NCI-H524 treated with DMSO at 0.1 percent for 48 hours (cell line): ENCODE measurements at regions not wholly inside any gene's neighbourhood (a gene's known extent, or its start where the extent isn't known, plus 50 kb on each side); places are given as distances from the start of the nearest gene placed in this dataset.
"Not testable (repeated sequence)": the region's sequence is repeated elsewhere in the genome, so short reads cannot be mapped to it uniquely, and the experiment has no call there.

Experiments used
- DNase-seq: peaks from one replicate; lab custom pipeline; 2025; lab: John Stamatoyannopoulos, UW

- DNase-seq: no peak
These were observed 188.3 kb downstream of the OLFM1 start for GRCh38 chr9:135275571-135276289.

DNA sequence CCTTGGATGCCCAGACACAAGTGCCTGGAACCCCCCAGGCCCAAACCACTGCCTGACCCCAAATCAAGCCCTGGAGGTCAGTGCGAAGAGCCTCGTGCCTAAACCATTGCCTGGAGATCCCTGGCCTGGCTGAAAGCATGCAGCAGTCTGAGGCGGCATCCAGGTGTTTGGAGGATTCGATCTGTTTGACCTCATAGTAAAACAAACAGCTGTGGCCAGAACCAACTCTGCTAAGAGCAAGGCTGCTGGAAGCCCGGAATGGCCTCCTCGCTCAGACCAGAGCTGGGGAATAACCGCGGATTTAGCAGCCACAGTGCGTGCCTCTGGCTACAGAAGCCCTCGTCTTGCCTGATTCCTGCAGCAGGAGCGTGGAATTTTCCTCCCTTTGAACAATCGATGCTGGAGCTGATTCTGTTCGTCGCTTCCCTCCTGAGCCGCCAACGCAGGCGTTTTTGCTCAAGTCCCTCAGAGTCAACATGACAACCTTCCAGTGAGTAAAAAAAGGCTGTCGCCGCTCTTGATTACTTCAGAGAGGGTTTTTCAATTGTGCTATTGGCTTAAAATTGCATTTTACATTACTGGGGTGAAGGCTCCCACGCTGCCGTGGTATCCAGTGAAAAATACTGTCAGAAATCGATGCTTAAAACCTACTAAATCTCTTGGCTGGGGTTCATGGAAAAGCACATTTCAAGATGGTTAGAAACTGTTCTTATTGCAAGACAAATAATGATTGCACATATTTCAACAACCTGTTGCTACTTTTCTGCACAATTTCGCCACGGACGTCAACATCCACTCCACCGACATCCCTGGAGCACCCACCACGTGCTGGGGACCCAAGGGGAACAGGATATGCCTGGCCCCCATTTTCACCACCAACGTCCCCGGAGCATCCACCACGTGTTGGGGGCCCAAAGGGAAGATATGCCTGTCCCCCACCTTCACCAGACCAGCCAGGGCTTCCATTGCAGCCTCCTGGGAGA is 190.0 kb downstream of the OLFM1 start:
- DNase-seq: no peak

DNA sequence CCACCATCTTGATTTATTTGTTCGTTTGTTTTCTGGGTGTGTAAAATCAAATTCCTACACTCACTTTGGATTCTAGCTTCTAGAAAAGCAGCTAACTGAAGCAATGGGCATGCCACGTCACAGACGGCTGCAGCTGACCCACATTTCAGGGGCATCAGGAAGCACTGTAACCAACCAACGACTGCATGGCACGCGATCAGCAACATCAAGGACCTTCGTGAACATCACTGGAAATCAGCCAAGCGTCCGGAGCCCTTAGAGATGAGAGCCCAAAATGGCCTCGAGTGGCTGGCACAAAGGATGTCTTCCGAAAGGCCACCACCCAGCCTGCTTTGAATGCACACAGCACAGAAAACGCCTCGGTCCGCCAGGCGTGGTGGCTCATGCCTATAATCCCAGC is 191.1 kb downstream of the OLFM1 start:
- DNase-seq: no peak

DNA sequence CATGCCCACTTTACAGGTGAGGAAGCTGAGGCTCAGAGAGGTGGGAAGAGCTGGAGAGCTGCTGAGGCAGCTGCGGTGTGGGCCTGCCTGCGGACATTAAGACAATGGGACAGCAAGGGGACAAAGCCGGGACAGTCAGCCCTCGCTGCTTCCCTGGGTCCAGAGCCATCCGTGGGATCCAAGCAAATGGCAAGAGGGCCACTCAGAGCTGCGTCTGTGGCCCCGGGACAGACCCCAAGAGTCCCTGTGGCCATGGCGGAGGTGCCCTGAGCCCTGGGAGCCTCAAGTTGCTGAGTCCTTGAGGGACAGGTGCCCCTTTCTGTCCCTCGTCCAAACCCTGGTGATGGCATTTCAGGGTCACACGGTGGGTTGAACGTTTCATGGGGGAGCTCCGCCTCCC is 191.9 kb downstream of the OLFM1 start:
- DNase-seq: no peak

DNA sequence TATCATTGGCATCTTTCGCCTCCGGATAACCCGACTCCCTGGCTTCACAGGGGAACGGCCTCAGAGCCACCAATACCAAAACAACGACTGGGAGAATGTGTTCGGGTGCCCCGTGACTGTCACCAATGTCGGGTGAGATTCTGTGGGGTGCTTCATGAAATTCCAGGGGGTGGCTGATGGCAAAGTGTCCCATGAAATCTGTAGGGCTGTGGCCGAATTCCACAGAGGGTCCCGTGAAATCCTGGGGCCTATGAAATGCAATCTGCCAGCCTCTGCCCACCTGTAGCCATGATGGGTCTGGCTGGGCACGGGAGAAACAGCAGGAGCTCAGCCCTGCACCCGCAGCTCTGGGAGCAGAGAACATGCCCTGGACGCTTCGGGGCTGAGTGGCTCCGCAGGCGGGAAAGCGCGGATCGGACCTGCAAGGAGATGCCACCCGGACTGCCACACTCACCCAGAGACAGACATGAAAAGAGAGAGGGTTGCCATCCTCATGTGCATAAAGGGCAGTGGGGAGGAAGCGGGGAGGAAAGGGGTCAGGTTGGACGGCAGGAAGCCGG is 192.4 kb downstream of the OLFM1 start:
- no peak for DNase-seq

DNA sequence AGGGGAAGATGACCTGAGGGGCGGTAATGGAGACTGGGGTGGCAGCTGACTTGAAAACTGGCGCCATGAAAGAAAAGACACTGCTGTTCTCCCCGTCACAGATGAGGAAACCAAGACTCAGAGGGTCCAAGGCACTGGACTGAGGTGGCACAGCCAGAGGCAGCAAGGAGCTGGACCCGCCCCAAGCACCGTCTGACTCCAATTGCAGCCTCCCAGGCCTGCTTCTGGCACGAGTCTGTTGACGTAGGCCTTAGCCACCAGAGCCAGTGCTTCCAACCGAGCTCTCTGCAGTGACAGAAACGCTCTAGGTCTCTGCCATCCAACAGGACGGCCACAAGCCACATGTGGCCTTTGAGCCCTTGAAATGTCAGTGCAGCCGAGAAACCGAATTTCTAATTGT is 193.2 kb downstream of the OLFM1 start:
- DNase-seq: no peak

- DNase-seq: no peak
These were observed 193.7 kb downstream of the OLFM1 start for GRCh38 chr9:135281151-135281550.

- peak; percentile 96 for DNase-seq
These were observed 194.6 kb downstream of the OLFM1 start for GRCh38 chr9:135281791-135282737.

- DNase-seq: no peak
These were observed 195.3 kb downstream of the OLFM1 start for GRCh38 chr9:135282808-135283207.

- DNase-seq: no peak
These were observed 195.9 kb upstream of the PPP1R26 start for GRCh38 chr9:135283671-135284070.

GRCh38 chr9:135284386-135285134 is 195.0 kb upstream of the PPP1R26 start:
- DNase-seq: no peak

- DNase-seq: not testable (repeated sequence)
These were observed 193.2 kb upstream of the PPP1R26 start for GRCh38 chr9:135286187-135286925.

GRCh38 chr9:135286961-135287360 is 192.6 kb upstream of the PPP1R26 start:
- no peak for DNase-seq

DNA sequence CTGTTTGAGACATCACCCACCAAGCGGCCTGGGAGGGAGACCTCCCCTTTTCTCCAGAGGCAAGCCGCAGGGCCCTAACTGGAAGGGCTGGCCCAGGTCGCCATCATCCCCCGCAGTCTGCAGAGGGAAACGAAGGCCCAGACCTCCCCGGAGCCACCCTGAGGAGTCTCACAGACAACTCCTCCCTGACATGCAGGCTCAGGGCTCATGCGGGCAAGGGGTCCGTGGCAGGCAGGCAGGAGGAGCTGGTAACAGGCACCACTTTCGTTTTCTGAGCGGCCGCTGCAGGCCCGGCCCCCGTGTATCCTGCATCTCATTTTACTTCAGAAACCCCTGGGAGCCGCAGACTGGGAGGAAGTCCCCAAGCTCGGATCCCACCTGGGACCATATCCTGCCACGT is 192.0 kb upstream of the PPP1R26 start:
- DNase-seq: no peak

DNA sequence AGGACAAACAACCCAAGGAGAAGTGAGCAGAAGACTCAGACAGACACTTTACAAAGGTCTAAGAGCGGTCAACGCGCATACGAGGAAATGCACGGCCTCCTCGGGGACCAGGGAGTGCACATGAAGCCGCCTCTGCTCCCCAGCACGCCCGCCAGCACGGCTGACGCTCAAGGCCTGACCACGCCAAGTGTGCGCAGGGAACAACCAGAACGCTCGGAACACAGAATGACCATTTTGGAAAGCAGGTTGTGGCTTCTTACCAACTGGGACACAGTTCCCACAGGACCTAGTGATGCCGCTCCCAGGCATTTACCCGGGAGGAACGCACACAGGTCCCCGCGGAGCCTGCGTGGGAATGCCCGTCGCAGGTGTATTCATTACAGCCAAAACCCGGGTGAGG is 191.5 kb upstream of the PPP1R26 start:
- no peak for DNase-seq

- DNase-seq: no peak
These were observed 190.5 kb upstream of the PPP1R26 start for GRCh38 chr9:135289081-135289491.

DNA sequence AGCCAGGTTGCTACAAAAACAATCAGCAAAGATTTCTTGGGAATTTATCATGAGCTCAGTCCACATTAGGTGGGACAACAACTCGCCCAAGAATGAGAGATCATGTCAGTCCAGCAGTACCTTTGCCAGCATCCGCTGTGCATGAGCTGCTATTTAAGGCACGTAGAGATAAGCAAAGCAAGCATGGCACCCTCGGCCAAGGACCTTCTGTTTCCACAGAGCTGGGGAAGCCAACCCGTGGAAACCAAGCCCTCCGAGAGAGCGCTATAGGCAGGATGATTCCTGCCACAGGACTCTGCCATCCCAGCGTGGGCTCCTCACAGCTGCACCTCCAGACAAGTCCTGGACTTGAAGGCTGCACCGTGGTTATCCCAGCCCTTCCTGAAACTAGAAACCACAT is 189.5 kb upstream of the PPP1R26 start:
- DNase-seq: no peak

DNA sequence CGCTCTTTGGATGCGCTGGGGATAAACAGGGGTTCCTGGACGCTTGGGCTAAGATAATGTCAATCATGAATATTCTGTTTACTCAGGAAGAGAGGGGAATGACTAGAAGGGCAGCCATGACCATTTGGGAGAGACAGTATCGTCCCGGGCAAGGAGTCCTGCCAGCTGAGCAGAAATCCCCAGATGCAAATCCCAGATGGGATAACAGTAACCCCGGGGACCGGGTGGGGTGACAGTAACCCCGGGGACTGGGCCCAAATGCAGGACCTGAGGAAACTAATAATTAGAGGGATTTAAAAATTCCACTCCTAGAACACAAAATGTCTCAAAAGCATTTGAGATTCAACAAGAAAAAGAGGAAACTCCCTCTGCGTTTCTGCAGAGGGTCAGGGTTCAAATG is 189.0 kb upstream of the PPP1R26 start:
- no peak for DNase-seq

DNA sequence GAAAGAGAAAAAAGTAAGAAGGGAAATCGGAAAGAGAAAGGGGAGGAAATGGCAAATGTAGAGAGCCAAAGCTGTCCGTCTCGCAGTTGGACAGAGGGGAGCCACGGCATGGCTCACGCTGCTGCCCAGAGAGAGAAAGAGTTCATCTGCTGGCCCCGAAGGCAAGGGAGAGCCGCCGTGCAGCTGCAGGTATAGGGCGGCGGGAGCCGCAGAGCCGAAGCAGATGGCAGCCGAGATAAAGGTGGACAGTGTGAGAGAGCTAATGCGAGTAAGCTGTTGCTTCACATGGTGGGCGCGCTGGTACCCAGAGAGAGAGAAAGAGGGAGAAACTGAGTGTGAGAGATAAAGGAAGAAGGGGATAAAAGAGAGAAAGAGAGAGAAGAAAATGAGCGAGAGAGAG is 188.4 kb upstream of the PPP1R26 start:
- DNase-seq: no peak

GRCh38 chr9:135294836-135295235 is 184.7 kb upstream of the PPP1R26 start:
- no peak for DNase-seq
